GM19468 (cell line): ENCODE measurements at regions not wholly inside any gene's neighbourhood (a gene's known extent, or its start where the extent isn't known, plus 50 kb on each side); places are given as distances from the start of the nearest gene placed in this dataset.

Source experiments
- ATAC-seq: cut with Tn5 transposase; IDR thresholded peaks from one replicate; pipeline ENCODE4 v1.9.1; 2021; ENCODE audit warnings: mild to moderate bottlenecking, moderate library complexity, moderate number of reproducible peaks; ENCODE audit not compliant: unreplicated experiment; ENCODE audit errors: extremely low read depth

- ATAC-seq, result no peak
Measured at GRCh38 chr4:35695003-35695402, 549.3 kb downstream of the ARAP2 start.

DNA sequence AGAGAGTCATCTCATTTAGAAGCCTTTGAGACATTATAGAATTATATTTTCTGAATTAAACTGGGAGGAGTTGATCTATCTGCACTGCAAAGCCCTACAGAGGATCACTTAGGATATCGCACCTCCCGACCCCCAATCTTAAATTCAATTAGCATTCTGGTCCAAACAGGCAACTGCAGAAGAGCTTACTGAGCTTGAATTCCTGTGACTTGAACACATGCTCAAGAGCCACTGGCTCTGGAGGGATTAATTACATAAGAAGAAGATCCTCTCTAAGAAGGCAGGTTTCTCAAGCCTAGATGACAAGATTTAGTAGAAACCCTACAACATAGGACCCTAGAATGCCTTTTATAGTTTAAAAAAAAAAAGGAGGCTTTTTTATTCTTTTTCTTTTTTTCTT is 548.9 kb downstream of the ARAP2 start:
- no peak for ATAC-seq

DNA sequence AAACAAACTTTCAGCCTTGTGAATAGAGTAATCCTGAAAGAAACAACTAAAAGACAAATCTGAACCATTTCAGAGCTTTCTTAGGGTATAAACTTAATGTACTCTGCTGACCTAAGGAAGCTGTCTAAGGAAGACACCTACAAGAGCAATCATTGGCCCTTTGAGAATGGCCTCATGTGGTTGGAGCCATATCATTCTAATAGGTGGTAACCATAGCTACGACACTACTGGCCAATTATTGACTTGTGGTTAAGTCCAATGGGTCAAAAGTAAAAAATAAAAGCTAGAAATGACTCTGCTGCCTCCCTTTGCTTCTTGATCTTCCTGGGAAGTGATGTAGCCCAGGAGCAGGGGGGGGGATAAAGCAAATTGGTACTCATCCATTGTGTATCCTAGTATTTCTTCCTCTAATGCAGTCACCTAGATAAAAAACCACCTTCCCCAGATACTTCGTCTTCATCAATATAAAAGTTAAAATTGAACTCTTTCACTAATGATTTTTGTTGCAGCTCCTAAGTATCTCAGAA is 547.0 kb downstream of the ARAP2 start:
- peak; percentile 70 for ATAC-seq

DNA sequence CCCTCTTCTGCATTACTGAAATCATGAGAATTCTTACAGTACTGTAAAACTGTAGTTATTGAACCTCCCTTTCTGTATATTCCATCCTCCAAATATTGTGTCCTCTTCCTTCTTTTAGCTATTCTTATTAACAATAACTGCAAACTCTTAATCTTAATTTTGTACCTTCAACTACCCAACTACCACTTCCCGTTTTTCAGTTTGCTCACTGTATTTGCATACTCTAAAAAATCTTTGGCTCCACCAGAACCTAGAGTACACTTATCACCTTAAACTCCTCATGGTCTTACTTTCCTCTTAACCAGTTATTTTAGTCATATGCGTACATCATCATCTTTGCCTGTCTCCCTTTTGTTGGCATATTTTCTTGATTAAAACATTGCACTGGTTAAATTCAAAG is 543.7 kb downstream of the ARAP2 start:
- ATAC-seq, result no peak

DNA sequence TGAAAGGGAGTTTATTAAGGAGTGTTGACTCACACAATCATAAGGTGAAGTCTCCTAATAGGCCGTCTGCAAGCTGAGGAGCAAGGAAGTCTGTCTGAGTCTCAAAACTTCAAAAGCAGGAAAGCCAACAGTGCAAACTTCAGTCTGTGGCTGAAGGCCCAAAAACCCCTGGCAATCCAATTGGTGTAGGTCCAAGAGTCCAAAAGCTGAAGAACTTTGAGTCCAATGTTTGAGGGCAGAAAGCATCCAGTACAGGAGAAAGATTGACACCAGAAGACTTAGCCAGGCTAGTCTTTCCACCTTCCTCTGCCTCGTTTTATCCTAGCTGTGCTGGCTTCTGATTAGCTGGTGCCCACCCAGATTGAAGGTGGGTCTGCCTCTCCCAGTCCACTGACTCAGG is 535.2 kb downstream of the ARAP2 start:
- ATAC-seq, result no peak

GRCh38 chr4:35710343-35710742 is 534.0 kb downstream of the ARAP2 start:
- ATAC-seq, result no peak

GRCh38 chr4:35711127-35711526 is 533.2 kb downstream of the ARAP2 start:
- no peak for ATAC-seq

GRCh38 chr4:35723973-35724372 is 520.3 kb downstream of the ARAP2 start:
- ATAC-seq, result no peak

DNA sequence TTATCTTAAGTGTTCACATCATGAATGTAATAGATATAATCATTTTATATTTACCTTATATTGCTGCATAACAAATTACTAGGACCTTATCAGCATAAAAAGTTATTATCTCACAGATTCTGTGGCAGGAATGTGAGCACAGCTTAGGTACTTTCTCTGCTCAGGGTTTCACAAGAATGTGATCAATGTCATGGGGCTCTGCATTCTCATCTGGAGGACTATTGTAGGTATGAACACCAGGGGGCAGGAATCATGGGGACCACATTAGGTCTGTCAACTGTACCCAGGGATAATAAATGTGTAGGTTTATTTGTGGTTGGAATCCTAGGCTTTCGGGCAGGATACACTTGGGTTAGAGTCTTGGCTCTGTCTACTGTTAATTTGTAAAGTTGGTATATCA is 519.2 kb downstream of the ARAP2 start:
- ATAC-seq, result no peak

DNA sequence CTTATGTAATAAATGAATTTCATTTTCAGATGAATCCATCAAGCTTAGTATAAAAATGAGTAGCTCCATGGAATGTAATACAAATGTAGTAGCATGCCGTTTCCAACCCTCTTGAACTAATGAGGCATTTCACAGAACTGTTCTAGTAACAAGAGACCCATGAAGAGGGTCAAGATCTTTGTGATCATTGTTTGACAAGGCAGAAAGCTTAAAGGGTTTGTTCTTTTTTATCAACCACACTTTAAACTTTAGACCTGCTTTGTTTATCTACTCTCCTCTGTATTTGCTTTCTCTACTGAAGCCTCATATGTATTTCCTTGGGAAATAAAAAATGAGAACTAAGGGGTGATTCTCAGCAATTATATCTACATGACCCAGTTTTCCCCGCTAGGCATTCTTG is 513.9 kb downstream of the ARAP2 start:
- no peak for ATAC-seq

DNA sequence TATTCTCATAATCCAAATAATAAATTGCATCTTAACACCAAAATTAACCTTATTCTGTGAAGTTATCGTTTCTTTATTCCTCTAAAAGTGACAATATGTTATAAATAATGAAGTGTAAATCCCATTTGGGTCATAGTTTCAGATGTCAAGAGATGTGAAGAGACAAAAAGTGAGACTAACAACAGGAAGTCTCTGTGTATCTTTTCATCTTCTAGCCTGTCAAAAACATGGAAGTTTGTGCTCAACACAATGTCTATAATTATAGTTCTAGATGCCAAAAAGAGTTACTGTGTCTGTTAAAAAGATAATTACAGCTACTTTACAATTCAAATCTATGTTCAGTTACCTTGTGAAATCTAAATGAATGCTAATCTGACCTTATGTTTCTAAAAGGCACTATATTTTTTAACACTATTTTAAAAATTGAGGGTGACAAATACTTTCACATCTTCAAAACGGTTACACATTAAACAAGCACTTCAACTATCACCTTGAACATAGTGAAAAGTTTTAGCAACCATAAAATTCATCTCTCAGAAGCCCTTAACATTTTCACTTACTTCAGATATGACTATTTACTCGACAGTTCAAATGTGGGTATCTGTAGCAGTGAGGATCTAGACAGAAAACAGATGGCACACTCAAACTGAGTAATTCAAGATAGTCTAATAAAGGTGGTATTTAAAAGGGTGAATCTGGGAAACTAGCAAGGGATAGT is 509.8 kb downstream of the ARAP2 start:
- peak; percentile 61 for ATAC-seq

GRCh38 chr4:35739308-35739707 is 505.0 kb downstream of the ARAP2 start:
- no peak for ATAC-seq

DNA sequence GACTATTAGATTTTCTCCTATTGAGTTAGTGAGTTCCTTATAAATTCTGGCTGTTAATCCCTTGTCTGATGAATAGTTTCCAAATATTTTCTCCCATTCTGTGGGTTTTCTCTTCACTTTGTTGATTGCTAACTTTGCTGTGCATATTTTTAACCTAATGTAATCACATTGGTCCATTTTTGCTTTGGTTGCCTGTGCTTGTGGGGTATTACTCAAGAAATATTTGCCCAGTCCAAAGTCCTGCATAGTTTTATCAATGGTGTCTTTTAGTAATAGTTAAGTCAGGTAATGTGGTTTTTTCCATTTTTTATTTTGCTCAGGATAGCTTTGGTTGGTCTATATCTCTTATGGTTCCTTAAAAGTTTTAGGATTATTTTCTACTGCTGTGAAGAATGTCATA is 490.3 kb downstream of the ARAP2 start:
- ATAC-seq, result no peak

GRCh38 chr4:35757836-35758235 is 486.5 kb downstream of the ARAP2 start:
- ATAC-seq, result no peak

- no peak for ATAC-seq
Measured at GRCh38 chr4:35760807-35761206, 483.5 kb downstream of the ARAP2 start.

DNA sequence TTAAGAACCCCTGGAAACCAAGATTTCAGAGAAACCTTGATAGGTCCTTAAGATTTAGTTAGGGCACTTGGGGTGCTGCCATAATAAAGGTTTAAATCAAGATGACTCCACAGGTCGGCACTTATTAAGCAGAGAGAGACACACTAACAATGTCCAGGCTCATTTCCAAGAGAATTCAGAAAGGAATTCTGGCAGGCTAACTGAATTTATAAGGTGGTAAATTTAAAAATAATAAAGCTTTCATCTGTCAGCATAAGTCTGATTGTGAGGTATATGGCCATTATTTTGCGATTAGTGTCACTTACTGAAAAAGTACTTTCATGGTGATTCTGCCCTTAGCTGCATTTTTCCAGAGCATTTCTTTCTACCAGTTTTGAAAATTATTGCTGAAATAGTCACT is 472.7 kb downstream of the ARAP2 start:
- no peak for ATAC-seq

DNA sequence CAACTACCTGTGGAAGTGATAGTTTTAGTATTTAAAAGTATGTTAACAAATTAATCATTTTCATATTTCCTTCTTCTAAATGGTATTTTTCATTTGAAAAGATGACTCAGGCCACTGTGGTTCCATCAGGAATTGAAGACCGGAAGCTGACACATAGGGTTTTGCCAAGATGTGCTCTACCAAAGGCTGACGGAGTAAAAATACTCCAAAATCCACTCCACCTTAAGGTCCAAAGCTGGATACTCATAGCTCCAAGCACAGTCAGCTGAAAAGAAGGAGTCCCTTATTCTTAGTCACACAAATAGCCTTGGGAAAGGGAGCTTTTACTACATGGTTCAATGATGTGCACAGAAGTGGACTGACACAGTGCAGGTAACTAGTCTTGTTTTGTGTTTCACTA is 472.0 kb downstream of the ARAP2 start:
- no peak for ATAC-seq

- no peak for ATAC-seq
Measured at GRCh38 chr4:35789899-35790574, 454.3 kb downstream of the ARAP2 start.

DNA sequence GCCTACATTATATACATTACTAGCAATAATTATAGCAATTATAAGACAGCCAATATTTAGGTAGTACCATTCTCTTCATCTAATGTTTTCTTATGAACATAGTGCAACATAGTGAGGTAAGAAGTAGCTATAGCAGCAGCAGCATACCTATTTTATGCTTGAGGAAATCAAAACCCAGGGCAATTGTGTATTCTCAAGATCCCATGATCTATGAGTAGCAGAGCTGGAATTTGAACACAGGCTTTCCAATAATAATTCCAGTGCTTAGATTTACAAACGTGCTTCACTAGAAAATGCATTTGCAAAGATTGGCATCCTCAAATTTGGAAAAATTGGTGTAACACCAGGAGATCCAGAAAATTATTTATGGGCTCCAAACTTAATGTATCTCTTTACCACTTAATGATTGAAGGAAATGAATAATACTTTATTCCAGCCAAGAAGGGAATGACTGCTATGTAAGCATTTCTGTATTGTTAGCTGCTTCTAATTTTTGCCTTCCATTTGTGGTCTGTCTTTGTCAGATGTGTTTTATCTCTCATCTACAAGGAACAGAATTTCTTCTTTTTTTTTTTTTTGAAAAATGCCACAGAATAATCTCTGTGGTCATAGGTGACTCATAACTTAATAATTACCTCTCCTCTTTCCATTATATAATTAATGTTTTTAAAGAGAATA is 451.1 kb downstream of the ARAP2 start:
- no peak for ATAC-seq

GRCh38 chr4:35793766-35794165 is 450.5 kb downstream of the ARAP2 start:
- ATAC-seq, result no peak

DNA sequence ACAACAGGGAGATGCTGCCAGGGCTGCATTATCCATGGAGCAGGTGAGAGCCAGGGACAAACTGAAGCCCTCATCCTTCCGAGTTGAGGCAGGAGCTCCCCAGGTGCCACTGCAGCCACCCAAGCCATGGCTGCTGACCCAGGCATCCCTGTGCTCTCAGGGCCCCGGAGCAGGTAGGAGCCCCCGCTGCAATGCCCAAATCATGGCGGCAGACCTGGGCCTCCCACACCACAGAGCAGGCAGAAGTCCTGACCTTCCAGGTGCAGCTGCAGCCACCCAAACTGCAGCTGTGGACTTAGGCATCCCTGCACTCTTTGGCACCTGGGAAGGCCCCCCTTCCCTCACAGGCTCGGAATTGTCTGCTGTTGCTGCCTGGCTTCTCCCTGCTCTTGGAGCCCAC is 443.6 kb downstream of the ARAP2 start:
- no peak for ATAC-seq
